ENCODE measurements at regions not wholly inside any gene's neighbourhood (a gene's known extent, or its start where the extent isn't known, plus 50 kb on each side); places are given as distances from the start of the nearest gene placed in this dataset.

DNA sequence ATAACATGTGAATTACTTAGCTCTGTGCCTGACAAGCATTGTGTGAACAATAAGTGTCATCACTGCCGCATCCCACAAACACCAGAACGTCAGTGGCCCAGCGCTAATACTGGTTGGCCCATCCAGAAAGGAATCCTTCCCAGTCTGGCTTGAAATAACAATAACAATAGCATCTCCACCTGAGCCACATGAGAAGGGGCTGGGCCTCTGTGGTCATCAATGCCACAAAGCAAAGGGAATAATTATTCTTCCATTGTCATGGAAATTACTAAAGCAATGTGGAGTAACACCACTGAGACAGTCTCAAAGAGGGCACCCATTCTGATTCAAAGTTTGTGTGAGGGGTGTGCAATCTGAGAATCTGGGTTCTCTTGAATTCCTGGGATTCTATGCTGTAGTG lies 105.7 kb upstream of the INHBA start:
- no peak for DNase-seq (ENCODE audit: low spot score)
- H3K27ac ChIP-seq: no peak overlapping the region
- ChIA-PET POLR2A (ENCODE audit: low non-redundant PET) (no interaction called here), CTCF (no interaction called here)
- no peak for TF ChIP-seq CTCF (conservative IDR thresholded peaks at IDR 0.05; ENCODE audit: low read depth)

DNA sequence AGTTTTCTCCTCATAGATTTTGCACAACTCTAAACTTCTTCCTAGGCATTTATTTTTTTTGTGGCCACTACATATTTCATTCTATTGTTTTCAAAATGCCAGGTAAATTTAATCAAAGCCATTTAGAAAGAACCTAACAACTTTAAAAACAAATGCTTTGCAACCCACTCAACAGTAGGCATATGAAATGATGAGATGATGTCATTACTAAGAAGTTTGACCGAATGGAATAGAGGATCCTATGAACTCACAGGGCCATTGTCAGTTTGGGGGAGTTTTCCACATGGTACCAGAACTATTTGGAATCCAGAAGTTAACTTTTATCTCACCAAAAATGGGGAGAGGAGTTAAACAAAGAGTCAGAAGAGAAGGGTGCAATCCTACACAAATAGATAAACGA lies 100.7 kb upstream of the INHBA start:
- CTCF ChIA-PET: no interaction called here

GRCh38 chr7:41796331-41796730 lies 93.4 kb upstream of the INHBA start:
- H3K27ac ChIP-seq: no peak overlapping the region
- POLR2A ChIA-PET (ENCODE audit: low non-redundant PET): no interaction called here
- CTCF ChIA-PET: interaction anchor here (0.7 kb wide), 1 partner anchor 188 kb away, joined by 3 read pairs; no protein-coding TSS in a partner anchor
- no peak for TF ChIP-seq CTCF (conservative IDR thresholded peaks at IDR 0.05; ENCODE audit: low read depth)
- no peak for DNase-seq (ENCODE audit: low spot score)

More for the DNA sequence above, 100.7 kb upstream of the INHBA start:
- DNase-seq (ENCODE audit: low spot score): no peak
- no peak for TF ChIP-seq CTCF (conservative IDR thresholded peaks at IDR 0.05; ENCODE audit: low read depth)
- POLR2A ChIA-PET (ENCODE audit: low non-redundant PET): no interaction called here
- H3K27ac ChIP-seq: no peak overlapping the region

DNA sequence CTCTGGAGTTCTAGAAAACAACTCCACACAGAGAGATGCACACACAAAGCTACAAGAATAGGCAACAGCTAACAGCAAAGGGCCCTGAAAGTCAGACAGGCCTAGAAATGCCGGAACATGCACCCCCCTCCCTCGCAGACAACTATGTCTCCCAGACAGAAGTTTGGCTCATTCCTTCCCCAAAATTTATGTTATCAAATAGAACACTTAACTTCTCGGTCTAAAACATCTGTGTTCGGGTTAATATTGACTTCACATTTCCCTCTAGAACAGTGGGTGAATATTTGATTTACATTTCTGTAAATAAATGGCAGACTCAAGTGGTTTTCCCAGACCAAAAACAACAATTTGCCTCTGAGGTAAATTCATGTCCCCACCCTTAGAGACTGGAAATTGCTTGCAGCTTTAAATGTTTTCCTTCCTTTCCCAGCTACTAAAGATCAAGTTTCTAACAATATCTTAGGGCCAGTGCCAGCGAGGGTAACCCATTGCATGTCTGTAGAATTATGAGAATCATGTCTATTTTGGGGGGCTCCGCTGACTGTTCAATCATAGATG lies 92.5 kb upstream of the INHBA start:
- CTCF ChIA-PET: no interaction called here
- H3K27ac ChIP-seq: no peak overlapping the region
- no peak for DNase-seq (ENCODE audit: low spot score)
- POLR2A ChIA-PET (ENCODE audit: low non-redundant PET): no interaction called here
- TF ChIP-seq CTCF (conservative IDR thresholded peaks at IDR 0.05; ENCODE audit: low read depth): no peak

- TF ChIP-seq CTCF (conservative IDR thresholded peaks at IDR 0.05; ENCODE audit: low read depth): no peak
- ChIA-PET CTCF (no interaction called here), POLR2A (ENCODE audit: low non-redundant PET) (no interaction called here)
- H3K27ac ChIP-seq: no peak overlapping the region
- DNase-seq (ENCODE audit: low spot score): no peak
These were observed 90.7 kb upstream of the INHBA start for GRCh38 chr7:41793556-41793955.

DNA sequence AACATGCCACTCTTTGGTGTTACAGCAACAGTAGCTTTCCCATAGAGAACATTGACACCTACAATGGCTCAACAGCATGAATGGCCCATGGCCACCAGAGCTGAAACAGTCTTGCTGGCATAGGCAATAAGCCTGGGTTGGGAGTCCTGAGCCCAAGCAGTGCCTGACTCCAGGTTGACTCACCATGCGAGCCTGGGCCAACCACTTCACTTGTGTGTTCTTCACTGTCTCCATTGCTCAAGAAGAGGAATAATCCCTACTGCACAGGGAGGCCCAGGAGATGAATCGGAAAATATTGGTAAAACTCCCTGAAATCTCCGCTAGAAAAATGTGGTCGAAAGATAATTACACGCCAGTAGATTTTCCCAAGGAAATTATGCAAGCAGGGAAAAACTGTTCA lies 89.2 kb upstream of the INHBA start:
- POLR2A ChIA-PET (ENCODE audit: low non-redundant PET): no interaction called here
- TF ChIP-seq CTCF (conservative IDR thresholded peaks at IDR 0.05; ENCODE audit: low read depth): no peak
- H3K27ac ChIP-seq: no peak overlapping the region
- CTCF ChIA-PET: no interaction called here
- DNase-seq (ENCODE audit: low spot score): peak; percentile 33

GRCh38 chr7:41788556-41788955 lies 85.7 kb upstream of the INHBA start:
- POLR2A ChIA-PET (ENCODE audit: low non-redundant PET): no interaction called here
- no peak for TF ChIP-seq CTCF (conservative IDR thresholded peaks at IDR 0.05; ENCODE audit: low read depth)

More at GRCh38 chr7:41788556-41788955, 85.7 kb upstream of the INHBA start:
- CTCF ChIA-PET: no interaction called here
- no peak overlapping the region for H3K27ac ChIP-seq
- DNase-seq (ENCODE audit: low spot score): peak; percentile 53
